Activated effector memory CD4-positive, alpha-beta T cell treated with anti-CD3 and anti-CD28 coated beads, Interleukin-2, amount 50 U/mL, for 16 hours (primary cell): ENCODE measurements at regions not wholly inside any gene's neighbourhood (a gene's known extent, or its start where the extent isn't known, plus 50 kb on each side); places are given as distances from the start of the nearest gene placed in this dataset.

ENCODE experiments used
- DNase-seq: peaks from one replicate; pipeline ENCODE4 v3.0.0-alpha.2; 2020

DNA sequence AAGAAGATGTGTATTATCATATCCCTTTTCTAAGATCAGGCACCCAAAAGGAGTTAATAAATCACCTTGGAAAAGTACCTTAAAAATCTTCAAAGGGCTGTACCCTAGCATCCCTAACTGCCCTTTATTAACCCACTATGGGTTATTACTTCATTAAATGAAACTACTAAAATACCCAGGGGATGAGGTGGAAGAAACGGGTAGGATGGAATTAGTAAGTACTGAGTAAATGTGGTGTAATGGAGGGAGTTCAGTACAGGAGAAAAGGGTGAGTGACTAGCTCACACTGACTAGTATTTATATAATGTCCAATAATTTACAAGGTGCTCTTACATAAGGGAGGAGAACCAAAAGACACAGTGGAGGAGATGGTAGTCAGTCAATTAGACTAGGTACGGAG lies 51.0 kb upstream of the RASGEF1B start:
- no peak for DNase-seq

DNA sequence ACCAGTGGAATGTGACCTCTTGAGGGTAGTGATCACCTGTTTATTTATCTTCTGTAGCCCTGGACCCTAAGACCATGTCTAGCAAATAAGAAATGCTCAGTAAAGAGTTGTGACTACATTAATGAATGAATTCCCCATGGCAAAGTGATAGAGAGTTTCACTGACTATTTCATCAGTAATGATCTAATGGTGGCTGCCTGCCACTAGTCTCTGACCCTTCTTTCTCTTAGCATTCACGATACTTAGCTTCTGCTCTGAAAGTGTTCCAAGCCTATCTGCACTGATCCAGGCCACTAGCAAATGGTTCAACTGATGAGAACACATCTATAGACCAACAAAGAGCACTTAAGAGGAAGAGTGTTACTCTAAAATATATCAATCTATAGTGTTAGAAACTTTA lies 50.0 kb upstream of the RASGEF1B start:
- DNase-seq, result no peak
